ENCODE measurements at regions not wholly inside any gene's neighbourhood (a gene's known extent, or its start where the extent isn't known, plus 50 kb on each side); places are given as distances from the start of the nearest gene placed in this dataset.

DNA sequence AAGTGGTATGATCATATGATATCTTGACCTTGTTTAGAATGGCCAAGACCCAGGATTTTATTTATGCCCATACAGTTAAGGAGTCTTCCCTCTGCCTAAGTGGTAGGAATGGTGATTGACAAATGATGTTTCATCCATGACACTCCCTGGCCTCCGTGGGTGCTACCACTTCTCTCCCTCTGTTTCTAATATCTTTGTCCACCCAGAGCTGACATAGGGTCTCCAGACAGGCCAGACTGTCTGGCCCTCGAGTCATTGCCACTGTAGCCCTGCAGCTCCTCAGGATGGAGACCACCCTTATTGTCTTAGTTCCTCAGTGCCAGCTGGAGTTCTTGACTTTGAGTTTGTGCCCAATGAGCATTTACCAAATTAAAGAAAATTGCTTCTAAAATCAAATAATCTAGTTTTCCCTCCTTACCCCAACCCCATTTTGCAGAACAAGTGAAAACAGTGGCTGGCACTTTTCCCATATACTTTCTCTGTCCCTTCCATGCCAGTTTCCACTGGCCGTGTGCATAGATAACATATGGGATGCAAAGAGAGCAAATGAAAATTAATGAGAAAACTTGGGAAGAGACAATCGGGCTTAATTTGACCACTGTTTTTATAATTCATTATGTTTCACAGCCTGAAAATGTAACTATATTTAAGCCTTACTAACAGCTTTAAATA is 235.7 kb downstream of the NSG2 start:
- DNase-seq (ENCODE audit: low read depth) = no peak
- TF ChIP-seq, protein P1, sequence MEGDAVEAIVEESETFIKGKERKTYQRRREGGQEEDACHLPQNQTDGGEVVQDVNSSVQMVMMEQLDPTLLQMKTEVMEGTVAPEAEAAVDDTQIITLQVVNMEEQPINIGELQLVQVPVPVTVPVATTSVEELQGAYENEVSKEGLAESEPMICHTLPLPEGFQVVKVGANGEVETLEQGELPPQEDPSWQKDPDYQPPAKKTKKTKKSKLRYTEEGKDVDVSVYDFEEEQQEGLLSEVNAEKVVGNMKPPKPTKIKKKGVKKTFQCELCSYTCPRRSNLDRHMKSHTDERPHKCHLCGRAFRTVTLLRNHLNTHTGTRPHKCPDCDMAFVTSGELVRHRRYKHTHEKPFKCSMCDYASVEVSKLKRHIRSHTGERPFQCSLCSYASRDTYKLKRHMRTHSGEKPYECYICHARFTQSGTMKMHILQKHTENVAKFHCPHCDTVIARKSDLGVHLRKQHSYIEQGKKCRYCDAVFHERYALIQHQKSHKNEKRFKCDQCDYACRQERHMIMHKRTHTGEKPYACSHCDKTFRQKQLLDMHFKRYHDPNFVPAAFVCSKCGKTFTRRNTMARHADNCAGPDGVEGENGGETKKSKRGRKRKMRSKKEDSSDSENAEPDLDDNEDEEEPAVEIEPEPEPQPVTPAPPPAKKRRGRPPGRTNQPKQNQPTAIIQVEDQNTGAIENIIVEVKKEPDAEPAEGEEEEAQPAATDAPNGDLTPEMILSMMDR (IDR thresholded peaks at IDR 0.05; ENCODE audit: low read depth, low read length, missing control alignments) = no peak

GRCh38 chr5:174281855-174282254 is 236.3 kb downstream of the NSG2 start:
- no peak for DNase-seq (ENCODE audit: low read depth)
- no peak overlapping the region for H3K4me3 ChIP-seq (ENCODE audit: low read depth, low read length)
- TF ChIP-seq, protein P1 (IDR thresholded peaks at IDR 0.05; ENCODE audit: low read depth, low read length, missing control alignments) = no peak

More for the DNA sequence above, 235.7 kb downstream of the NSG2 start:
- no peak overlapping the region for H3K4me3 ChIP-seq (ENCODE audit: low read depth, low read length)

DNA sequence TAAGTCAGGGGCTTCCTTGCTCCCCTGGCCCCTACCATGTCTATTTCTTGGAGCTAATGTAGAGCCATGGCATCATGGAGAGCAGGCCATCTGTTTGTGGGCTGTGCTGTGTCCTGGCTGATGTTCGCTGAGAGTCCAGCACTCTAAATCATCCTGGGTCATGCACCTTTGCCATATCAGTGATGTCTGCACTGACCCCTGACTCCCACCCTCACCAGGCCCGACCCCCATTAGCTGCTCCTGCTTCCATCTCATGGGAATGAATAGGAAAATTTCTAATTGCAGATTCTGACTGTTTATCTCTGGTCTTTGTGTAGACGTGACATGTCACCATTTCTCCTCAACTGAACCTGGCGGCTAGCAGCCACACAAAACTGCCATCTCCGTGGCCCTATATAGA is 236.9 kb downstream of the NSG2 start:
- DNase-seq (ENCODE audit: low read depth) = no peak
- no peak overlapping the region for H3K4me3 ChIP-seq (ENCODE audit: low read depth, low read length)
- TF ChIP-seq, protein P1 (IDR thresholded peaks at IDR 0.05; ENCODE audit: low read depth, low read length, missing control alignments) = no peak

GRCh38 chr5:174283211-174284005 is 237.9 kb downstream of the NSG2 start:
- no peak for DNase-seq (ENCODE audit: low read depth)
- TF ChIP-seq, protein P1 (IDR thresholded peaks at IDR 0.05; ENCODE audit: low read depth, low read length, missing control alignments) = no peak
- H3K4me3 ChIP-seq (ENCODE audit: low read depth, low read length) = no peak overlapping the region

DNA sequence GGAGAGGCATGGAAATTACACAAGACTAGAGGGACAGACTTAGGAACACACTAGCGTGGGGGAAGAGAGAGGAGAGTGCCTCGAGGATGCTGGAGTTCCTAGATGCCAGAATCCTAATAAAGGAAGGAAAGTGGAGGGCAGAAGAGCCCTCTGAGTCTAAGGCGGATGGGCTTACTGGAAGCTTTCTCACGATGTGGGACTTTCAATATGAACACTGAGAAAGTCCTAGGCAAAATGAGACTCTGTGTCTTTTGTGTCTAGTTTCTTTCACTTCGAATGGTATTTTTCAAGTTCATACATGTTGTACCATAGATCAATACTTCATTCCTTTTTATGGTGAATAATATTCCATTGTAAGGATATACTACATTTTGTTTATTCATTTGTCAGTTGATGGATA is 239.4 kb downstream of the NSG2 start:
- DNase-seq (ENCODE audit: low read depth) = no peak
- TF ChIP-seq, protein P1 (IDR thresholded peaks at IDR 0.05; ENCODE audit: low read depth, low read length, missing control alignments) = no peak
- H3K4me3 ChIP-seq (ENCODE audit: low read depth, low read length) = no peak overlapping the region

DNA sequence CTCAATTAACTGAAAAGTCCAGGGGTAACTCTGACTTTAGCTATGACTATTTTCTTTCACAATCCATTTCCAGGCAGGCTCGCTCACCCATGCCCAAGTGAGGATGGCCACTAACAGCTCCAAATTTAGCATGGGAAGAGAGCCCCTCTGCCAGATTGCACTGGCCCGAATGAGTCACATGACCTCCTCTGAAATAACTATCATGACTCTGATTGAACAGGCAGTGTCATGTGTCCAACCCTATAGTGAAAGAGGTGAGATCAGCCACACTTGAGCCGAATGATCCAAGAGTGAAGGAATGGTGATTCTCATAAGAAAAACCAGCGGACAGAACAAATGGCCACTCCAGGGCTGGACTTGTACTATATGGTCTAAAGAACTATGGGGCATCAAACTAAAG is 242.3 kb downstream of the NSG2 start:
- H3K4me3 ChIP-seq (ENCODE audit: low read depth, low read length) = no peak overlapping the region
- no peak for DNase-seq (ENCODE audit: low read depth)
- TF ChIP-seq, protein P1 (IDR thresholded peaks at IDR 0.05; ENCODE audit: low read depth, low read length, missing control alignments) = no peak

All from GM12864 (cell line).